ENCODE measurements at regions not wholly inside any gene's neighbourhood (a gene's known extent, or its start where the extent isn't known, plus 50 kb on each side); places are given as distances from the start of the nearest gene placed in this dataset.

DNA sequence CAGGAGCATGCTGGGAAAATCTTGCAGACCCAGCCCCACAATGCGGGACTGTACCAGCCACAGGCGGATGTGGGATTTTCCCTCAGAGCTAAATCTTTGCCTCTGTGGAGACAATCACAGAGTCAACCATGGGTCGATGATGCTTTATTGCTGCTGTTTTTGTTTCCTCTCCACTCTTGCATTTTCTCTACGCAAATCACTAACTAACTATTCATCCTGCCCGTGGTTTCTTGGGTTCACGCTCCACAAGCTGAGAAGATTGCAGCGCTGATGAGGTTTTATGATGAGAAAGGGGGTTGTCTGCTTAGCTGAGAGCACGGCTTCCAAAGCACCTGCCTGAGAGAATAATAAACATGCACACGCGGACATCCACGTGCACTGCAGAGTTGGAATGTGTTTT lies 500.2 kb upstream of the ADAMTS16 start:
- TF ChIP-seq, protein P1, sequence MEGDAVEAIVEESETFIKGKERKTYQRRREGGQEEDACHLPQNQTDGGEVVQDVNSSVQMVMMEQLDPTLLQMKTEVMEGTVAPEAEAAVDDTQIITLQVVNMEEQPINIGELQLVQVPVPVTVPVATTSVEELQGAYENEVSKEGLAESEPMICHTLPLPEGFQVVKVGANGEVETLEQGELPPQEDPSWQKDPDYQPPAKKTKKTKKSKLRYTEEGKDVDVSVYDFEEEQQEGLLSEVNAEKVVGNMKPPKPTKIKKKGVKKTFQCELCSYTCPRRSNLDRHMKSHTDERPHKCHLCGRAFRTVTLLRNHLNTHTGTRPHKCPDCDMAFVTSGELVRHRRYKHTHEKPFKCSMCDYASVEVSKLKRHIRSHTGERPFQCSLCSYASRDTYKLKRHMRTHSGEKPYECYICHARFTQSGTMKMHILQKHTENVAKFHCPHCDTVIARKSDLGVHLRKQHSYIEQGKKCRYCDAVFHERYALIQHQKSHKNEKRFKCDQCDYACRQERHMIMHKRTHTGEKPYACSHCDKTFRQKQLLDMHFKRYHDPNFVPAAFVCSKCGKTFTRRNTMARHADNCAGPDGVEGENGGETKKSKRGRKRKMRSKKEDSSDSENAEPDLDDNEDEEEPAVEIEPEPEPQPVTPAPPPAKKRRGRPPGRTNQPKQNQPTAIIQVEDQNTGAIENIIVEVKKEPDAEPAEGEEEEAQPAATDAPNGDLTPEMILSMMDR (IDR thresholded peaks at IDR 0.05), result no peak
- no peak for TF ChIP-seq POLR2A (IDR thresholded peaks at IDR 0.05)
